ENCODE measurements at regions not wholly inside any gene's neighbourhood (a gene's known extent, or its start where the extent isn't known, plus 50 kb on each side); places are given as distances from the start of the nearest gene placed in this dataset.

DNA sequence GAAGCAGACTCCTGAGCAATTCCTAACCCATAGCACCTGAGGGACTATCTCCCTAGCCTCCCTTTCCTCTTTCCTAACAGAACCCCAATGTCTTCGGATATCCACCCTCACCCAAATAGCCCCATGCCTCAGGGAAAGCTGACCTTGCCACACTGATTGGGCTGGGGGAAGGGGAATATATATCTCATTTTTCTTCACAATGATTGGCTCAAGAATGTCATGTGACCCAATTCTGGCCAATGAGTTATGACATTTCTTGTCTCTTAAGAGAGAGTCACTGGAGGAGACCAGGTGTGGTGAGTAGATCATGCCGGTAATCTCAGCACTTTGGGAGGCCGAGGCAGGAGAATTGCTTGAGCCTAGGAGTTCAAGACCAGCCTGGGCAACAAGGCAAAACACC lies 71.9 kb upstream of the NLK start:
- Histone ChIP-seq H3K27me3 (ENCODE audit: control insufficient read depth in 2 of 2, insufficient read depth in 2 of 2, low read length in 2 of 2) (no peaks in the 10 kb centered on the region), H3K4me1 (ENCODE audit: control insufficient read depth in 2 of 2, insufficient read depth in 2 of 2, low read length in 2 of 2) (no peaks in the 10 kb centered on the region)

GRCh38 chr17:27973258-27974044 lies 69.0 kb upstream of the NLK start:
- Histone ChIP-seq H3K27me3 (ENCODE audit: control insufficient read depth in 2 of 2, insufficient read depth in 2 of 2, low read length in 2 of 2) (no peaks in the 10 kb centered on the region), H3K4me1 (ENCODE audit: control insufficient read depth in 2 of 2, insufficient read depth in 2 of 2, low read length in 2 of 2) (no peaks in the 10 kb centered on the region), H3K9me3 (ENCODE audit: control insufficient read depth in 2 of 2, low read length in 2 of 2) (no peaks in the 10 kb centered on the region), H3K9ac (ENCODE audit: low read depth in 1 of 2, low read length in 2 of 2) (no peak overlapping the region), H3K4me3 (ENCODE audit: low read length in 2 of 2) (no peak overlapping the region), H3K36me3 (ENCODE audit: control insufficient read depth in 2 of 2, insufficient read depth in 2 of 2, low read length in 2 of 2) (no peaks in the 10 kb centered on the region), H3K27ac (ENCODE audit: low read depth in 2 of 2, low read length in 2 of 2) (no peak overlapping the region)

More for the DNA sequence above, 71.9 kb upstream of the NLK start:
- H3K9ac ChIP-seq (ENCODE audit: low read depth in 1 of 2, low read length in 2 of 2) = no peak overlapping the region
- no peak overlapping the region for H3K27ac ChIP-seq (ENCODE audit: low read depth in 2 of 2, low read length in 2 of 2)
- H3K9me3 ChIP-seq (ENCODE audit: control insufficient read depth in 2 of 2, low read length in 2 of 2) = no peaks in the 10 kb centered on the region
- H3K4me3 ChIP-seq (ENCODE audit: low read length in 2 of 2) = no peak overlapping the region
- no peaks in the 10 kb centered on the region for H3K36me3 ChIP-seq (ENCODE audit: control insufficient read depth in 2 of 2, insufficient read depth in 2 of 2, low read length in 2 of 2)

DNA sequence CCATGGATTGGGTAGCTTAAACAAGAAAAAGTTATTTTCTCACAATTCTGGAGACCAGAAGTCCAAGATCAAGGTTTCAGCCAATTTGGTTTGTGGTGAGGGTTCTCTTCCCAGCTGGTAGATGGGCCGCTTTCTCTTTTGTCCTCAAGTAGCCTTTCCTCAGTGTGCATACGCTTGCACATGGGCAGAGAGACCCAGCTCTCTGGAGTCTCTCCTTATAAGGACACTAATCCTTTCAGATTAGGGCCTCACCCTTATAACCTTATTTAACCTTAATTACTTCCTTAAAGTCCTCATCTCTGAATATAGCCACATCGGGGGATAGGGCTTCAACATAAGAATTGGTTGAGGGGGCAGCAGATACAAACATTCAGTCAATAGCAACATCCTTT lies 68.4 kb upstream of the NLK start:
- no peaks in the 10 kb centered on the region for H3K27me3 ChIP-seq (ENCODE audit: control insufficient read depth in 2 of 2, insufficient read depth in 2 of 2, low read length in 2 of 2)
- no peak overlapping the region for H3K27ac ChIP-seq (ENCODE audit: low read depth in 2 of 2, low read length in 2 of 2)
- H3K4me1 ChIP-seq (ENCODE audit: control insufficient read depth in 2 of 2, insufficient read depth in 2 of 2, low read length in 2 of 2) = no peaks in the 10 kb centered on the region
- H3K9me3 ChIP-seq (ENCODE audit: control insufficient read depth in 2 of 2, low read length in 2 of 2) = no peaks in the 10 kb centered on the region
- no peaks in the 10 kb centered on the region for H3K36me3 ChIP-seq (ENCODE audit: control insufficient read depth in 2 of 2, insufficient read depth in 2 of 2, low read length in 2 of 2)
- no peak overlapping the region for H3K4me3 ChIP-seq (ENCODE audit: low read length in 2 of 2)
- no peak overlapping the region for H3K9ac ChIP-seq (ENCODE audit: low read depth in 1 of 2, low read length in 2 of 2)

GRCh38 chr17:27974531-27975145 lies 67.8 kb upstream of the NLK start:
- Histone ChIP-seq H3K4me3 (ENCODE audit: low read length in 2 of 2) (no peak overlapping the region), H3K4me1 (ENCODE audit: control insufficient read depth in 2 of 2, insufficient read depth in 2 of 2, low read length in 2 of 2) (no peaks in the 10 kb centered on the region), H3K36me3 (ENCODE audit: control insufficient read depth in 2 of 2, insufficient read depth in 2 of 2, low read length in 2 of 2) (no peaks in the 10 kb centered on the region), H3K27me3 (ENCODE audit: control insufficient read depth in 2 of 2, insufficient read depth in 2 of 2, low read length in 2 of 2) (no peaks in the 10 kb centered on the region), H3K9me3 (ENCODE audit: control insufficient read depth in 2 of 2, low read length in 2 of 2) (no peaks in the 10 kb centered on the region), H3K9ac (ENCODE audit: low read depth in 1 of 2, low read length in 2 of 2) (no peak overlapping the region), H3K27ac (ENCODE audit: low read depth in 2 of 2, low read length in 2 of 2) (no peak overlapping the region)

GRCh38 chr17:27975146-27976011 lies 67.1 kb upstream of the NLK start:
- H3K4me1 ChIP-seq (ENCODE audit: control insufficient read depth in 2 of 2, insufficient read depth in 2 of 2, low read length in 2 of 2) = no peaks in the 10 kb centered on the region
- no peak overlapping the region for H3K9ac ChIP-seq (ENCODE audit: low read depth in 1 of 2, low read length in 2 of 2)
- no peak overlapping the region for H3K27ac ChIP-seq (ENCODE audit: low read depth in 2 of 2, low read length in 2 of 2)
- no peaks in the 10 kb centered on the region for H3K27me3 ChIP-seq (ENCODE audit: control insufficient read depth in 2 of 2, insufficient read depth in 2 of 2, low read length in 2 of 2)
- H3K9me3 ChIP-seq (ENCODE audit: control insufficient read depth in 2 of 2, low read length in 2 of 2) = no peaks in the 10 kb centered on the region
- no peaks in the 10 kb centered on the region for H3K36me3 ChIP-seq (ENCODE audit: control insufficient read depth in 2 of 2, insufficient read depth in 2 of 2, low read length in 2 of 2)
- H3K4me3 ChIP-seq (ENCODE audit: low read length in 2 of 2) = no peak overlapping the region

DNA sequence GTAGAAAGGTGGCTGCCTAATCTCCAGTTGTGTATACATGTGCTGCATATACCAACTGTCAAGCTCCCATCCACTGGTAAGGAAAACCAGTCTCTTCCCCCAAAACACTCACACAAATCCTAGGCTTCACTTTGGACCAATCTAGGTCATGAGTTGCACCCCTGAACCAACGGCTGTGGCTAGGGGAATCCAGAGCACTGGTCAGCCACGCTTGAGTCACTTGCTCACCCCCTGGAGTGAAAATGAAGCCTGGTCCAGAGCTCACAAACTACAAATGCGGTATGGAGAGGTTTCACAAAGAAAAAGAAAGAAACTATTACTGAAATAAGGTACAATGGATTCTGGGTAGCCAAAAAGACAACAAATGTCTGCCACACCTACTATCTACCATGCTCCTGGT lies 66.1 kb upstream of the NLK start:
- Histone ChIP-seq H3K36me3 (ENCODE audit: control insufficient read depth in 2 of 2, insufficient read depth in 2 of 2, low read length in 2 of 2) (no peaks in the 10 kb centered on the region), H3K9ac (ENCODE audit: low read depth in 1 of 2, low read length in 2 of 2) (no peak overlapping the region), H3K27me3 (ENCODE audit: control insufficient read depth in 2 of 2, insufficient read depth in 2 of 2, low read length in 2 of 2) (no peaks in the 10 kb centered on the region), H3K27ac (ENCODE audit: low read depth in 2 of 2, low read length in 2 of 2) (no peak overlapping the region), H3K9me3 (ENCODE audit: control insufficient read depth in 2 of 2, low read length in 2 of 2) (no peaks in the 10 kb centered on the region), H3K4me3 (ENCODE audit: low read length in 2 of 2) (no peak overlapping the region), H3K4me1 (ENCODE audit: control insufficient read depth in 2 of 2, insufficient read depth in 2 of 2, low read length in 2 of 2) (no peaks in the 10 kb centered on the region)

- Histone ChIP-seq H3K9me3 (ENCODE audit: control insufficient read depth in 2 of 2, low read length in 2 of 2) (no peaks in the 10 kb centered on the region), H3K4me3 (ENCODE audit: low read length in 2 of 2) (no peak overlapping the region), H3K27me3 (ENCODE audit: control insufficient read depth in 2 of 2, insufficient read depth in 2 of 2, low read length in 2 of 2) (no peaks in the 10 kb centered on the region), H3K36me3 (ENCODE audit: control insufficient read depth in 2 of 2, insufficient read depth in 2 of 2, low read length in 2 of 2) (no peaks in the 10 kb centered on the region), H3K9ac (ENCODE audit: low read depth in 1 of 2, low read length in 2 of 2) (no peak overlapping the region), H3K27ac (ENCODE audit: low read depth in 2 of 2, low read length in 2 of 2) (no peak overlapping the region), H3K4me1 (ENCODE audit: control insufficient read depth in 2 of 2, insufficient read depth in 2 of 2, low read length in 2 of 2) (no peaks in the 10 kb centered on the region)
Observed at GRCh38 chr17:27977751-27978688, 64.5 kb upstream of the NLK start.

- H3K4me1 ChIP-seq (ENCODE audit: control insufficient read depth in 2 of 2, insufficient read depth in 2 of 2, low read length in 2 of 2) = no peaks in the 10 kb centered on the region
- H3K9ac ChIP-seq (ENCODE audit: low read depth in 1 of 2, low read length in 2 of 2) = no peak overlapping the region
- H3K27me3 ChIP-seq (ENCODE audit: control insufficient read depth in 2 of 2, insufficient read depth in 2 of 2, low read length in 2 of 2) = no peaks in the 10 kb centered on the region
- no peaks in the 10 kb centered on the region for H3K9me3 ChIP-seq (ENCODE audit: control insufficient read depth in 2 of 2, low read length in 2 of 2)
- no peaks in the 10 kb centered on the region for H3K36me3 ChIP-seq (ENCODE audit: control insufficient read depth in 2 of 2, insufficient read depth in 2 of 2, low read length in 2 of 2)
- no peak overlapping the region for H3K4me3 ChIP-seq (ENCODE audit: low read length in 2 of 2)
- H3K27ac ChIP-seq (ENCODE audit: low read depth in 2 of 2, low read length in 2 of 2) = no peak overlapping the region
Observed at GRCh38 chr17:27978689-27979175, 63.7 kb upstream of the NLK start.

- no peak overlapping the region for H3K4me3 ChIP-seq (ENCODE audit: low read length in 2 of 2)
- no peaks in the 10 kb centered on the region for H3K9me3 ChIP-seq (ENCODE audit: control insufficient read depth in 2 of 2, low read length in 2 of 2)
- no peaks in the 10 kb centered on the region for H3K36me3 ChIP-seq (ENCODE audit: control insufficient read depth in 2 of 2, insufficient read depth in 2 of 2, low read length in 2 of 2)
- H3K27ac ChIP-seq (ENCODE audit: low read depth in 2 of 2, low read length in 2 of 2) = no peak overlapping the region
- H3K27me3 ChIP-seq (ENCODE audit: control insufficient read depth in 2 of 2, insufficient read depth in 2 of 2, low read length in 2 of 2) = no peaks in the 10 kb centered on the region
- H3K9ac ChIP-seq (ENCODE audit: low read depth in 1 of 2, low read length in 2 of 2) = no peak overlapping the region
- no peaks in the 10 kb centered on the region for H3K4me1 ChIP-seq (ENCODE audit: control insufficient read depth in 2 of 2, insufficient read depth in 2 of 2, low read length in 2 of 2)
Observed at GRCh38 chr17:27980043-27980442, 62.4 kb upstream of the NLK start.

Data from mucosa of rectum (tissue), 2 donors.